ENCODE measurements at regions not wholly inside any gene's neighbourhood (a gene's known extent, or its start where the extent isn't known, plus 50 kb on each side); places are given as distances from the start of the nearest gene placed in this dataset.

- Histone ChIP-seq H3K4me1 (ENCODE audit: control insufficient read depth in 1 of 2, insufficient read depth in 2 of 2, low read length in 2 of 2) (no peaks in the 10 kb centered on the region), H3K4me3 (ENCODE audit: low read depth in 1 of 2, low read length in 2 of 2) (no peak overlapping the region), H3K9me3 (ENCODE audit: control insufficient read depth in 1 of 2, low read length in 2 of 2) (no peaks in the 10 kb centered on the region), H3K27me3 (ENCODE audit: control insufficient read depth in 1 of 2, insufficient read depth in 2 of 2, low read length in 2 of 2) (no peaks in the 10 kb centered on the region), H3K27ac (ENCODE audit: low read depth, low read length) (no peak overlapping the region), H3K9ac (ENCODE audit: low read depth in 1 of 2, low read length in 2 of 2) (no peak overlapping the region), H3K36me3 (ENCODE audit: control insufficient read depth in 1 of 2, insufficient read depth in 2 of 2, low read length in 2 of 2) (no peaks in the 10 kb centered on the region)
Observed at GRCh38 chr19:31610018-31610417, 260.8 kb upstream of the TSHZ3 start.

DNA sequence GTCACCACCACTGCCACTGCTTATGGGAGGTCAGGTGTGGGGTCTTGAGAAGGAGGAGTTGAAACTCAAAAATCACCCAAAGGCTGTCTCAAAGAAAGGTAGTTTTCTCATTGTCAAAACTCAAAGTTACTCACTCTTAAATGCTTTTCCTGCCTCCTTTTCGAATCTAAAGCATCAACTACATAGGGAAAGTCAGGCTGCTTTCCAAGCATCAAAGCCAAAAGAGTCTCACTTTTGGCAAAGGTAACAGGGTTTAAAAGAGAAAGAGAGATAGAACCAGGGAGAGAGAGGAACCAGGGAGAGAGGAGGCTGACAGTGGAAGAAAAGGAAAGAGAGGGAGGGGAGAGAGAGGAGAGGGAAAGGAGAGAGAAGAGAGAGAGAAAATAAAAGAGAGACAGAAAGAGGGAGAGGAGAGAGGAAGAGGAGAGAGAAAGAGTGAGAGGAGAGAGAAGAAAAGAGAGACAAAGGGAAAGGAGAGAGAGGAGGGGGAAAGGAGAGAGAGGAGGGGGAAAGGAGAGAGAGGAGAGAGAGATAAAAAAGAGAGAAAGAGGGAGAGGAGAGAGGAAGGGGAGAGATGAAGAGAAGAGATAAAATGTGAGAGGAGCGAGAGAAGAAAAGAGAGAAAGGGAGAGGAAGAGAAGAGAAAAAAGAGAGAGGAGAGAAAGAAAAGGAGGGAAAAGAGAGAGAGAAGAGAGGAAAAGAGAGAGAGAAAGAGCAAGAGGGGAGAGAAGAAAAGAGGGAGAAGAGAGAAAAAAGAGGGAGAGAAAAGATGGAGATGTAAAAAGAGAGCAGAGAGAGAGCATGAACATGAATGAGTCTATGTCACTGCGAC lies 262.0 kb upstream of the TSHZ3 start:
- Histone ChIP-seq H3K27me3 (ENCODE audit: control insufficient read depth in 1 of 2, insufficient read depth in 2 of 2, low read length in 2 of 2) (no peaks in the 10 kb centered on the region), H3K36me3 (ENCODE audit: control insufficient read depth in 1 of 2, insufficient read depth in 2 of 2, low read length in 2 of 2) (no peaks in the 10 kb centered on the region), H3K9me3 (ENCODE audit: control insufficient read depth in 1 of 2, low read length in 2 of 2) (no peaks in the 10 kb centered on the region), H3K9ac (ENCODE audit: low read depth in 1 of 2, low read length in 2 of 2) (no peak overlapping the region), H3K4me3 (ENCODE audit: low read depth in 1 of 2, low read length in 2 of 2) (no peak overlapping the region), H3K4me1 (ENCODE audit: control insufficient read depth in 1 of 2, insufficient read depth in 2 of 2, low read length in 2 of 2) (no peaks in the 10 kb centered on the region), H3K27ac (ENCODE audit: low read depth, low read length) (no peak overlapping the region)

DNA sequence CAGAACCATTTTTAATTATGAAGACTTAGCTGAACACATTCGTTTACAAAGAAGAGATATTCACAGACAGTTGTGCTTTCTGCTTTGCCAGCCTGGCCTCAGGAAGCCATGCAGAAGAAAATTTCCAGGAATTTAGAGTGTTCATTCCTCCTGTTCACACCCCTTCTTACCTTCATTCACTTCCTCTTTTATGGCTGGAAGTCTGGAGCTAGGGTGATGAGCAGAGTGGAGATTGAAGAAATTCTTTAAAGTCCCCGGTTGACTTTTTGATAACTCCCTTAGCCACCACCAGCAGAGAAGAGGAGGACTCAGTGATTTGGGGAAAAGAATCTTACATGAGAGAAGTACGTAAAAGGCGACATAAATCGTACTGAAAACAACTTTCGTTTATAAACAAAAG lies 263.6 kb upstream of the TSHZ3 start:
- no peaks in the 10 kb centered on the region for H3K4me1 ChIP-seq (ENCODE audit: control insufficient read depth in 1 of 2, insufficient read depth in 2 of 2, low read length in 2 of 2)
- no peaks in the 10 kb centered on the region for H3K27me3 ChIP-seq (ENCODE audit: control insufficient read depth in 1 of 2, insufficient read depth in 2 of 2, low read length in 2 of 2)
- no peak overlapping the region for H3K4me3 ChIP-seq (ENCODE audit: low read depth in 1 of 2, low read length in 2 of 2)
- H3K36me3 ChIP-seq (ENCODE audit: control insufficient read depth in 1 of 2, insufficient read depth in 2 of 2, low read length in 2 of 2), result no peaks in the 10 kb centered on the region
- no peak overlapping the region for H3K27ac ChIP-seq (ENCODE audit: low read depth, low read length)
- H3K9ac ChIP-seq (ENCODE audit: low read depth in 1 of 2, low read length in 2 of 2), result no peak overlapping the region
- no peaks in the 10 kb centered on the region for H3K9me3 ChIP-seq (ENCODE audit: control insufficient read depth in 1 of 2, low read length in 2 of 2)

DNA sequence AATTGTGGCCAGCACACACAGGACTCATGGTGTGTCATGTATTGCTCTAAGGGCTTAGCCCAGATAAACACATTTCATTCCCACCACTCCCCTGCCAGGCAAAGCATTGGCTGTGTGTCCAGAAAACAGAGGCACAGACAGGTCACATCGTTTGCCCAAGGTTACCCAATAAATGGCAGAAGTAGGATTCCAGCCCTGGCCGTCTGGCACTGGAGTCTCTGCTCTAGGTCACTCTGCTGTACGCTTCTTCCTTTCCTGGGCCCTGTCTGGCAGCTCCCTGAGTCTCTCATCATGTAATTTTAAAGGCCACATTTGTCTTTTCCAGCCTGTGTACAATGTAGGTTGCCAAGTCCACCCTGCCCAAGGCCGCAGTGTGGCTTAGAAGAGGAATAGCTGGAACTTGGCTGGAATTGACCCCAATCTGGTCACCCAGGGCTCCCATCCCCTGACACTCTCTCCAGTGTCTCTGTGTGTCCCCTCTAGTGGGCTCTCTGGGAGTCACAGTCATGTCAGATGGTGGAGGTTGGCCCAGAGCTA lies 264.5 kb upstream of the TSHZ3 start:
- H3K4me1 ChIP-seq (ENCODE audit: control insufficient read depth in 1 of 2, insufficient read depth in 2 of 2, low read length in 2 of 2), result no peaks in the 10 kb centered on the region
- no peak overlapping the region for H3K9ac ChIP-seq (ENCODE audit: low read depth in 1 of 2, low read length in 2 of 2)
- H3K4me3 ChIP-seq (ENCODE audit: low read depth in 1 of 2, low read length in 2 of 2), result no peak overlapping the region
- H3K27ac ChIP-seq (ENCODE audit: low read depth, low read length), result no peak overlapping the region
- no peaks in the 10 kb centered on the region for H3K27me3 ChIP-seq (ENCODE audit: control insufficient read depth in 1 of 2, insufficient read depth in 2 of 2, low read length in 2 of 2)
- no peaks in the 10 kb centered on the region for H3K9me3 ChIP-seq (ENCODE audit: control insufficient read depth in 1 of 2, low read length in 2 of 2)
- no peaks in the 10 kb centered on the region for H3K36me3 ChIP-seq (ENCODE audit: control insufficient read depth in 1 of 2, insufficient read depth in 2 of 2, low read length in 2 of 2)

DNA sequence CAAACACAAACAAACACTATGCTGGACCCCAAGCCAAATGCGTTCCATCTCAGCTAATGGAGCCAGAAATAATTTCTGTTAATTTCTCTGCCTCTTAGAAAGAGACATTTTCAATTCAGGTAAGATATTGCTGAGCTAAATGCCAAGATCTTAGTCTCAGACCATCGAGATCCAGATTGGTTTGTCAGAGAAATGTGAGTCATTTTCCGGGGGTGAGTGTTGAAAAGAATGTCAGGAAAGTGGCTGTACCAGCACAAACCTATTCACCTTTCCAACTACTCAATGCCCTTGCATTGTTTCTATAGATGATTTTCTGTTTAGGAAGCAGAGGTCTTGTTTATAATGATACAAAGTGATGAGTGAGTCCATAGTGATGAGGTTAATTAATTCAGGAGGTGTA lies 266.8 kb upstream of the TSHZ3 start:
- Histone ChIP-seq H3K9ac (ENCODE audit: low read depth in 1 of 2, low read length in 2 of 2) (no peak overlapping the region), H3K27me3 (ENCODE audit: control insufficient read depth in 1 of 2, insufficient read depth in 2 of 2, low read length in 2 of 2) (no peaks in the 10 kb centered on the region), H3K4me3 (ENCODE audit: low read depth in 1 of 2, low read length in 2 of 2) (no peak overlapping the region), H3K4me1 (ENCODE audit: control insufficient read depth in 1 of 2, insufficient read depth in 2 of 2, low read length in 2 of 2) (no peaks in the 10 kb centered on the region), H3K27ac (ENCODE audit: low read depth, low read length) (no peak overlapping the region), H3K9me3 (ENCODE audit: control insufficient read depth in 1 of 2, low read length in 2 of 2) (peaks cover 0 to under 1% of the 10 kb centered on the region in 2 donors), H3K36me3 (ENCODE audit: control insufficient read depth in 1 of 2, insufficient read depth in 2 of 2, low read length in 2 of 2) (no peaks in the 10 kb centered on the region)

DNA sequence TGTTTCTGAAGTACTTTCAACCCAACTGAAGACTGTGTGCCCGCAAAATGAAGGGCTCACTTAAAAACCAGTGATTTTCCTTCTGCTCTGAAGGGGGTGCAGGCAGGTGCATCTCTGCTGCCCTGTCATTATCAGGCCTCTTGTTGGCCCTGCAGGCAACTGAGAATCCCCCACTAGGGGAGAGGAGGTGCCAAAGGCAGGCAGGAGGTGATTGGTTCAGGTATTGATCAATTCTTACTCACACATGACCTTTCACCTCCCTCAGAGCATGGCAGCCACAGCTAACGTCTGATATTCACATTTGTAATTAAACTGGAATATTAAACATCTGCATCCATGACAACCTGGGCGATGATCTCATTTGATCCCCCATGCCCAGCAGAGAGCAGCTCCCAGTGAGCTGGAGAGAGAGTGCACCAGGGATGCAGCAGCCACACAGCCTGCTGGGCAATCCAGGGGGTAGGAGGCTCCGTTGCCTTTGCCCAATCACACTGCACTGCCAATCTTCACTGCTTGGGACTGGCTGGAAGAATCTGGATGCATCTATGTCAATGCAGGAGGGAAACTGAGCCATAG lies 267.9 kb upstream of the TSHZ3 start:
- Histone ChIP-seq H3K36me3 (ENCODE audit: control insufficient read depth in 1 of 2, insufficient read depth in 2 of 2, low read length in 2 of 2) (no peaks in the 10 kb centered on the region), H3K4me3 (ENCODE audit: low read depth in 1 of 2, low read length in 2 of 2) (no peak overlapping the region), H3K27me3 (ENCODE audit: control insufficient read depth in 1 of 2, insufficient read depth in 2 of 2, low read length in 2 of 2) (no peaks in the 10 kb centered on the region), H3K27ac (ENCODE audit: low read depth, low read length) (no peak overlapping the region), H3K9me3 (ENCODE audit: control insufficient read depth in 1 of 2, low read length in 2 of 2) (peaks cover 0 to 9% of the 10 kb centered on the region in 2 donors), H3K4me1 (ENCODE audit: control insufficient read depth in 1 of 2, insufficient read depth in 2 of 2, low read length in 2 of 2) (no peaks in the 10 kb centered on the region), H3K9ac (ENCODE audit: low read depth in 1 of 2, low read length in 2 of 2) (no peak overlapping the region)

DNA sequence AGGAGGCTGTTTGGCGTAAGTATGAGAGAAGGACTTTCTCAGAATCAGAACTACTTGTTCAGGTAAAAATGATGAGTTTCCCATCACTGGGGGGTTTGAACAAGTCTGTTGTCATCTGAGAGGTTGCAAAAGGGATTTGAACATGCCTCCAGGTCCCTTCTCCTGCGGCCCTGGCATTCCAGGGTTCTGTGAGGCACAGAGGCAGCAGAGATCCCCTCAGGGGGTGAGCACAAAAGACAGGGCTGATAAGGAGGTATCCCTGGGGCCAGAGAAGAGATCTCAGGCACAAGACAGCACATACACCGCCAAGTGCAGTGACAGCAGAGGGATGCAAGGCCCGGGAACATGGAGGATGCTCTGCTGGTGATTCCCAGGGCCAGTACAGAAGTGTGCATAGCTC lies 275.8 kb upstream of the TSHZ3 start:
- no peak overlapping the region for H3K9ac ChIP-seq (ENCODE audit: low read depth in 1 of 2, low read length in 2 of 2)
- H3K27me3 ChIP-seq (ENCODE audit: control insufficient read depth in 1 of 2, insufficient read depth in 2 of 2, low read length in 2 of 2), result no peaks in the 10 kb centered on the region
- no peak overlapping the region for H3K27ac ChIP-seq (ENCODE audit: low read depth, low read length)
- H3K4me1 ChIP-seq (ENCODE audit: control insufficient read depth in 1 of 2, insufficient read depth in 2 of 2, low read length in 2 of 2), result no peaks in the 10 kb centered on the region
- peaks cover 0 to 9% of the 10 kb centered on the region in 2 donors for H3K9me3 ChIP-seq (ENCODE audit: control insufficient read depth in 1 of 2, low read length in 2 of 2)
- H3K4me3 ChIP-seq (ENCODE audit: low read depth in 1 of 2, low read length in 2 of 2), result no peak overlapping the region
- H3K36me3 ChIP-seq (ENCODE audit: control insufficient read depth in 1 of 2, insufficient read depth in 2 of 2, low read length in 2 of 2), result no peaks in the 10 kb centered on the region

DNA sequence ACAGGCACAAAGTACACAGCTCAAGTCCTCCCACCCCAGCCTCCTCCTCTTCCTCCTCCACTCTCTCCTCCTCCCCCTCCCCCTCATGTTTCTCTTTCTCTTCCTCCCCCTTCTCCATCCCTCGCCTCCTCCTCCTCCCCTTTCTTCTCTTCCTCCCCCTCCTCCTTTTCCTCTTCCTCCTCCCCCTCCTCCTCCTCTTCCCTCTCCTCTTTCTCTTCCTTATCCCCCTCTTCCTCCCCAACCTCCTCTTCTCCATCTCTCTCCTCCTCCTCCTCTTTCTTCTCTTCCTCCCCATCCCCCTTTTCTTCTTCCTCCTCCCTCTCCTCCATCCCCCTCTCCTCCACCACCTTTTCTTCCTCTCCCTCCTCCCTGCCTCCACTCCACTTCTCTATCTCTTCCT lies 276.3 kb upstream of the TSHZ3 start:
- Histone ChIP-seq H3K36me3 (ENCODE audit: control insufficient read depth in 1 of 2, insufficient read depth in 2 of 2, low read length in 2 of 2) (no peaks in the 10 kb centered on the region), H3K27ac (ENCODE audit: low read depth, low read length) (no peak overlapping the region), H3K27me3 (ENCODE audit: control insufficient read depth in 1 of 2, insufficient read depth in 2 of 2, low read length in 2 of 2) (no peaks in the 10 kb centered on the region), H3K4me3 (ENCODE audit: low read depth in 1 of 2, low read length in 2 of 2) (no peak overlapping the region), H3K4me1 (ENCODE audit: control insufficient read depth in 1 of 2, insufficient read depth in 2 of 2, low read length in 2 of 2) (no peaks in the 10 kb centered on the region), H3K9ac (ENCODE audit: low read depth in 1 of 2, low read length in 2 of 2) (no peak overlapping the region), H3K9me3 (ENCODE audit: control insufficient read depth in 1 of 2, low read length in 2 of 2) (peaks cover 0 to 9% of the 10 kb centered on the region in 2 donors)

GRCh38 chr19:31626941-31627340 lies 277.7 kb upstream of the TSHZ3 start:
- Histone ChIP-seq H3K4me3 (ENCODE audit: low read depth in 1 of 2, low read length in 2 of 2) (no peak overlapping the region), H3K4me1 (ENCODE audit: control insufficient read depth in 1 of 2, insufficient read depth in 2 of 2, low read length in 2 of 2) (no peaks in the 10 kb centered on the region), H3K9ac (ENCODE audit: low read depth in 1 of 2, low read length in 2 of 2) (no peak overlapping the region), H3K9me3 (ENCODE audit: control insufficient read depth in 1 of 2, low read length in 2 of 2) (no peaks in the 10 kb centered on the region), H3K27me3 (ENCODE audit: control insufficient read depth in 1 of 2, insufficient read depth in 2 of 2, low read length in 2 of 2) (no peaks in the 10 kb centered on the region), H3K36me3 (ENCODE audit: control insufficient read depth in 1 of 2, insufficient read depth in 2 of 2, low read length in 2 of 2) (no peaks in the 10 kb centered on the region), H3K27ac (ENCODE audit: low read depth, low read length) (no peak overlapping the region)

DNA sequence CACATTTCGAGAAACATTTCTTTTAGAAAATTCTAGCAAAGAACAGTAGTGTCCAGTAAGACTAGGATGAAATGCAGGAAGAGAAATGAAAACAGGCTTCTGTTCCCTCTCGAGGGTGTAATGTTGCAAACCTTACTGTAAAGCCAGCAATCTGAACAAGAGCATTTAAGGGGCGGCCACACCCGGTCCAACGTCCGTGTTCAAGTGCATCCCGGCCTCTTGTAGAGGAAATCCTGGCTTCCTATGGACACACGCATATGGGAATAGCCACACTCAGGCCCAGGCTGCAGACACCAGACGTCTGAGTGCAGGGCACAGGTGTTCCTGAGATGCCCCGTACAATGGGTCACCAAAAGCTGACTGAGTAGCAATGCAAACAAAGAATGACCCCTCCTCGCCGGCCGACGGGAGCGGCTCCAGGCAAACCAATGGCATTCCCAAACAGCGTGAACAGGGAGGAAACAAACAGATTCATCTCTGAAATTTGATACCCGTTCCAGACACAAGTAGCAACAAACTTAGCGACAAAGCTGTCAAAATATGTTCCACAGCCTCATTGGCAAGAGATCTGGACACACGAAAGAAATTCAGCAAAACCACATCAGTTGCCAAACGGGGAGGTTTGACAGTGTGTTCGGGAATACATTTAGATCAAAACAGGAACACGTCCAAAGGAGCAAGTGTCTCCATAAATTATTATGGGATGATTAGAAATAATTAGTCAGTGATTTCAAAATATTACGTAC lies 278.6 kb upstream of the TSHZ3 start:
- Histone ChIP-seq H3K27ac (ENCODE audit: low read depth, low read length) (no peak overlapping the region), H3K27me3 (ENCODE audit: control insufficient read depth in 1 of 2, insufficient read depth in 2 of 2, low read length in 2 of 2) (no peaks in the 10 kb centered on the region), H3K36me3 (ENCODE audit: control insufficient read depth in 1 of 2, insufficient read depth in 2 of 2, low read length in 2 of 2) (no peaks in the 10 kb centered on the region), H3K9ac (ENCODE audit: low read depth in 1 of 2, low read length in 2 of 2) (no peak overlapping the region), H3K9me3 (ENCODE audit: control insufficient read depth in 1 of 2, low read length in 2 of 2) (no peaks in the 10 kb centered on the region), H3K4me3 (ENCODE audit: low read depth in 1 of 2, low read length in 2 of 2) (no peak overlapping the region), H3K4me1 (ENCODE audit: control insufficient read depth in 1 of 2, insufficient read depth in 2 of 2, low read length in 2 of 2) (no peaks in the 10 kb centered on the region)

Data from duodenal mucosa (tissue), 2 donors.